ENCODE measurements at regions not wholly inside any gene's neighbourhood (a gene's known extent, or its start where the extent isn't known, plus 50 kb on each side); places are given as distances from the start of the nearest gene placed in this dataset.

- no peak for TF ChIP-seq POLR2A (IDR thresholded peaks at IDR 0.05; ENCODE audit: low read depth)
- TF ChIP-seq POLR2AphosphoS5 (IDR thresholded peaks at IDR 0.05), result no peak
- TF ChIP-seq EP300 (IDR thresholded peaks at IDR 0.05), result no peak
- TF ChIP-seq, protein P1, sequence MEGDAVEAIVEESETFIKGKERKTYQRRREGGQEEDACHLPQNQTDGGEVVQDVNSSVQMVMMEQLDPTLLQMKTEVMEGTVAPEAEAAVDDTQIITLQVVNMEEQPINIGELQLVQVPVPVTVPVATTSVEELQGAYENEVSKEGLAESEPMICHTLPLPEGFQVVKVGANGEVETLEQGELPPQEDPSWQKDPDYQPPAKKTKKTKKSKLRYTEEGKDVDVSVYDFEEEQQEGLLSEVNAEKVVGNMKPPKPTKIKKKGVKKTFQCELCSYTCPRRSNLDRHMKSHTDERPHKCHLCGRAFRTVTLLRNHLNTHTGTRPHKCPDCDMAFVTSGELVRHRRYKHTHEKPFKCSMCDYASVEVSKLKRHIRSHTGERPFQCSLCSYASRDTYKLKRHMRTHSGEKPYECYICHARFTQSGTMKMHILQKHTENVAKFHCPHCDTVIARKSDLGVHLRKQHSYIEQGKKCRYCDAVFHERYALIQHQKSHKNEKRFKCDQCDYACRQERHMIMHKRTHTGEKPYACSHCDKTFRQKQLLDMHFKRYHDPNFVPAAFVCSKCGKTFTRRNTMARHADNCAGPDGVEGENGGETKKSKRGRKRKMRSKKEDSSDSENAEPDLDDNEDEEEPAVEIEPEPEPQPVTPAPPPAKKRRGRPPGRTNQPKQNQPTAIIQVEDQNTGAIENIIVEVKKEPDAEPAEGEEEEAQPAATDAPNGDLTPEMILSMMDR (IDR thresholded peaks at IDR 0.05), result no peak
- intact Hi-C loops (cut with DNase I), result no loop called here
- 85% methylated on average over 1 of the region's 1 CpG for WGBS
These were observed 511.9 kb downstream of the GBE1 start for GRCh38 chr3:81249540-81250029.

DNA sequence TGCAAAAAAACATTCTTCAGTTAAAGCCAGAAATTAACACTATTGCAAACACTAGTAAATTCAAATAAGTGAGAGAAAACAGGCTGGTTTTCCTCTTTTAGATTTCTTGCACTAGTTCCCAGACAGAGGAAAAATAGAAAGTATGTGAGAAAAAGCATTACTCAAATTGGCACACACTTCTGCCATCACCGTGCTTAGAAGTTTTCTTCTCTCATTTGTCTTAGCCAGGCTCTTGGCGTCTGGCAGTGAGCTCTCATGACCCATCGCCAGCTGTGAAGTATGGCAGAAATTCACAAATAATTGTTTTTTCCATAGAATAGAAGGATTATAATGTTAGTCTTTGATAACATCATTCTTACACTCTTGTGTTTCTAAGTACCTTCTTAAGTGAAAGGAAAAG, 515.9 kb downstream of the GBE1 start:
- intact Hi-C loops (cut with DNase I), result no loop called here
- TF ChIP-seq POLR2A (IDR thresholded peaks at IDR 0.05; ENCODE audit: low read depth), result no peak
- no peak for TF ChIP-seq POLR2AphosphoS5 (IDR thresholded peaks at IDR 0.05)
- TF ChIP-seq, protein P1 (IDR thresholded peaks at IDR 0.05), result no peak
- no peak for TF ChIP-seq EP300 (IDR thresholded peaks at IDR 0.05)
- no peaks in the 10 kb centered on the region for H3K36me3 ChIP-seq
- peaks cover 0 to 9% (median 8%) of the 10 kb centered on the region in 4 donors for H3K4me1 ChIP-seq
- H3K4me3 ChIP-seq, result peak overlapping the region in 1 of 4 donors; percentile 15
- no peak for DNase-seq (ENCODE audit: extremely low spot score)
- WGBS, result 43% methylated on average over 3 of the region's 3 CpGs
- H3K27me3 ChIP-seq, result no peaks in the 10 kb centered on the region
- no peak overlapping the region for H3K27ac ChIP-seq (replicated peaks in 1 of 4)
- no peaks in the 10 kb centered on the region for H3K9me3 ChIP-seq

More at GRCh38 chr3:81249540-81250029, 511.9 kb downstream of the GBE1 start:
- H3K4me3 ChIP-seq, result no peak overlapping the region
- no peak overlapping the region for H3K27ac ChIP-seq (replicated peaks in 1 of 4)
- no peak for DNase-seq (ENCODE audit: extremely low spot score)
- no peaks in the 10 kb centered on the region for H3K9me3 ChIP-seq
- peaks cover 0 to 9% (median 8%) of the 10 kb centered on the region in 4 donors for H3K4me1 ChIP-seq
- no peaks in the 10 kb centered on the region for H3K27me3 ChIP-seq
- no peaks in the 10 kb centered on the region for H3K36me3 ChIP-seq

DNA sequence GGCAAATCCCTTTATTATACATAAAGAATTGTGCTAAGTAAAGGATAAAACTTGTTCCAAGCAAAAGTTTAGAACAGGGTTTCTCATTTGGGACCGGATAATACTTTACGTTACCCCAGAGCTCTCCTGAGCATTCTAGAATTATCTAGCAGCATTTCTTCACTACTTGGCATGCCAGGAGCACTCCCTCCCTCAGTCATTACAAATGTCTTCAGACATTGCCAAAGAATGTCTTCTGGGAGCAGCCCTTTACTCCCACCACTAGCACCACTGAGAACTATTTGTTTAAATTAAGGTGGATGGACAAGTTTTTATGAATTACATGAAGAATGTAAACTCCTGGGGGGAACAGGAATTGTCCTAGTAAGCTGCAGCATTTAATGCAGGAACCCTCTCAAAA, 516.4 kb downstream of the GBE1 start:
- Histone ChIP-seq H3K9me3 (no peaks in the 10 kb centered on the region), H3K4me1 (peaks cover 0 to 9% (median 8%) of the 10 kb centered on the region in 4 donors), H3K27me3 (no peaks in the 10 kb centered on the region), H3K36me3 (no peaks in the 10 kb centered on the region), H3K27ac (replicated peaks in 1 of 4) (no peak overlapping the region), H3K4me3 (no peak overlapping the region)
- 29% methylated on average over 2 of the region's 2 CpGs for WGBS
- TF ChIP-seq EP300 (IDR thresholded peaks at IDR 0.05) (no peak), POLR2AphosphoS5 (IDR thresholded peaks at IDR 0.05) (no peak), POLR2A (IDR thresholded peaks at IDR 0.05; ENCODE audit: low read depth) (no peak)
- TF ChIP-seq, protein P1 (IDR thresholded peaks at IDR 0.05), result no peak
- intact Hi-C loops (cut with DNase I), result no loop called here
- no peak for DNase-seq (ENCODE audit: extremely low spot score)

GRCh38 chr3:81244231-81244630, 517.2 kb downstream of the GBE1 start:
- Histone ChIP-seq H3K27me3 (no peaks in the 10 kb centered on the region), H3K27ac (replicated peaks in 1 of 4) (no peak overlapping the region), H3K4me3 (no peak overlapping the region), H3K4me1 (peaks cover 0 to 9% (median 8%) of the 10 kb centered on the region in 4 donors), H3K36me3 (no peaks in the 10 kb centered on the region), H3K9me3 (no peaks in the 10 kb centered on the region)
- TF ChIP-seq EP300 (IDR thresholded peaks at IDR 0.05), result no peak
- TF ChIP-seq, protein P1 (IDR thresholded peaks at IDR 0.05), result no peak
- TF ChIP-seq POLR2A (IDR thresholded peaks at IDR 0.05; ENCODE audit: low read depth), result no peak
- TF ChIP-seq POLR2AphosphoS5 (IDR thresholded peaks at IDR 0.05), result no peak
- WGBS, result 93% methylated on average over 3 of the region's 3 CpGs
- intact Hi-C loops (cut with DNase I), result no loop called here
- no peak for DNase-seq (ENCODE audit: extremely low spot score)

- TF ChIP-seq POLR2A (IDR thresholded peaks at IDR 0.05; ENCODE audit: low read depth), result no peak
- TF ChIP-seq, protein P1 (IDR thresholded peaks at IDR 0.05), result peak in 1 of 3 experiments; percentile 9
- H3K9me3 ChIP-seq, result no peaks in the 10 kb centered on the region
- no peak overlapping the region for H3K4me3 ChIP-seq
- no peak overlapping the region for H3K27ac ChIP-seq (replicated peaks in 1 of 4)
- DNase-seq (ENCODE audit: extremely low spot score), result no peak
- H3K4me1 ChIP-seq, result peaks cover 0 to 9% (median 8%) of the 10 kb centered on the region in 4 donors
- H3K36me3 ChIP-seq, result no peaks in the 10 kb centered on the region
- WGBS, result 20% methylated on average over 1 of the region's 1 CpG
- intact Hi-C loops (cut with DNase I), result no loop called here
- H3K27me3 ChIP-seq, result no peaks in the 10 kb centered on the region
These were observed 518.6 kb downstream of the GBE1 start for GRCh38 chr3:81242871-81243270.

All from esophagus muscularis mucosa (tissue), 4 donors.